ENCODE measurements at regions not wholly inside any gene's neighbourhood (a gene's known extent, or its start where the extent isn't known, plus 50 kb on each side); places are given as distances from the start of the nearest gene placed in this dataset.
A peak's percentile ranks its signal among the peaks of the same experiment; 100 is the strongest.

DNA sequence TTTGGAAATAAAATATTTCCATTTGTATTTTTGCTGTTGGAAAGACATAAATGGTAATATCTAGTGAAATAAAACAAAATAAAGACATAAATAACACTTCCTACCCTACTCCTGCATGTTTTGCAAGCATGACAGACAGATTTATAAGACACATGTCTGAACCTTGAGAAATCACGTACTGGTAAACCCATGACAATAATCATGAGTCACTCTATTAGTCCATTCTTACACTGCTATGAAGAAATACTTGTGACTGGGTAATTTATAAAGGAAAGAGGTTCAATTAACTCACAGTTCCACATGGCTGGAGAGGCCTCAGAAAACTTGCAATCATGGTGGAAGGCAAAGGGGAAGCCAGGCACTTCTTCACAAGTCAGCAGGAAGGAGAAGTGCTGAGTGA is 942.2 kb downstream of the REEP3 start:
- Histone ChIP-seq H3K56ac (ENCODE audit: low read length) (no peak overlapping the region), H4K8ac (ENCODE audit: low read depth, low read length) (no peak overlapping the region), H3K27me3 (ENCODE audit: insufficient read depth, low read length, poor library complexity) (no peaks in the 10 kb centered on the region), H3K4me3 (ENCODE audit: low read length) (no peak overlapping the region), H3K4me1 (ENCODE audit: control insufficient read depth, low read depth, low read length) (no peaks in the 10 kb centered on the region), H3K23ac (ENCODE audit: low read length) (no peak overlapping the region), H4K5ac (ENCODE audit: low read length) (no peak overlapping the region), H3K9ac (ENCODE audit: low read length) (no peak overlapping the region), H3K4ac (ENCODE audit: low read depth, low read length) (no peak overlapping the region), H2BK120ac (ENCODE audit: low read depth, low read length) (no peak overlapping the region), H3K79me2 (ENCODE audit: control insufficient read depth, insufficient read depth, low read length) (no peaks in the 10 kb centered on the region), H3K27ac (ENCODE audit: low read depth, low read length) (no peak overlapping the region), H3K4me2 (ENCODE audit: low read length) (no peak overlapping the region), H3K79me1 (ENCODE audit: low read length) (no peaks in the 10 kb centered on the region), H2BK5ac (ENCODE audit: low read length) (no peak overlapping the region), H2AK5ac (ENCODE audit: low read length) (no peak overlapping the region), H2BK15ac (replicated peaks; ENCODE audit: low read depth) (no peak overlapping the region), H3K18ac (ENCODE audit: low read length) (no peak overlapping the region), H3K36me3 (ENCODE audit: control insufficient read depth, insufficient read depth, low read length) (no peaks in the 10 kb centered on the region)
- no CpG with 5 or more reads among the region's 1 CpG for WGBS (ENCODE audit: extremely low coverage, insufficient coverage, low lambda C conversion rate)
- DNase-seq, result no peak

DNA sequence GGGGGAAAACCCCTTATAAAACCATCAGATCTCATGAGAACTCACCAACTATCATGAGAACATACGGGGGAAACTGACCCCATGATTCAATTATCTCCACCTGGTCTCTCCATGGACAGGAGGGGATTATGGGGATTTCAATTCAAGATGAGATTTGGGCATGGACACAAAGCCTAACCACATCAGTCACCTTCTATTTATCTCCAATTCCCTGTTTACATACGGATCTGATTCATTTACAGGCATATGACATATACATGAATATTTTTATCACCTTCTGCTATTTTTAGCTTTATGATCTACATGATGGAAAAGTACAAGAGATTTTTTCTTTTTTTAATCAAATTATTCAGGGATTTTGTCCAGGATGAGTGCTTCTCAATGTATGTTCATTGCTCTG is 944.5 kb downstream of the REEP3 start:
- Histone ChIP-seq H2BK15ac (replicated peaks; ENCODE audit: low read depth) (no peak overlapping the region), H3K4me1 (ENCODE audit: control insufficient read depth, low read depth, low read length) (no peaks in the 10 kb centered on the region), H3K9ac (ENCODE audit: low read length) (no peak overlapping the region), H3K18ac (ENCODE audit: low read length) (no peak overlapping the region), H3K23ac (ENCODE audit: low read length) (no peak overlapping the region), H3K27ac (ENCODE audit: low read depth, low read length) (no peak overlapping the region), H3K4ac (ENCODE audit: low read depth, low read length) (no peak overlapping the region), H4K8ac (ENCODE audit: low read depth, low read length) (no peak overlapping the region), H3K4me3 (ENCODE audit: low read length) (no peak overlapping the region), H3K79me2 (ENCODE audit: control insufficient read depth, insufficient read depth, low read length) (no peaks in the 10 kb centered on the region), H3K56ac (ENCODE audit: low read length) (no peak overlapping the region), H2BK120ac (ENCODE audit: low read depth, low read length) (no peak overlapping the region), H3K36me3 (ENCODE audit: control insufficient read depth, insufficient read depth, low read length) (no peaks in the 10 kb centered on the region), H2BK5ac (ENCODE audit: low read length) (no peak overlapping the region), H4K5ac (ENCODE audit: low read length) (no peak overlapping the region), H3K4me2 (ENCODE audit: low read length) (no peak overlapping the region), H2AK5ac (ENCODE audit: low read length) (no peak overlapping the region), H3K27me3 (ENCODE audit: insufficient read depth, low read length, poor library complexity) (no peaks in the 10 kb centered on the region), H3K79me1 (ENCODE audit: low read length) (no peaks in the 10 kb centered on the region)
- no CpG with 5 or more reads among the region's 2 CpGs for WGBS (ENCODE audit: extremely low coverage, insufficient coverage, low lambda C conversion rate)
- DNase-seq, result no peak

DNA sequence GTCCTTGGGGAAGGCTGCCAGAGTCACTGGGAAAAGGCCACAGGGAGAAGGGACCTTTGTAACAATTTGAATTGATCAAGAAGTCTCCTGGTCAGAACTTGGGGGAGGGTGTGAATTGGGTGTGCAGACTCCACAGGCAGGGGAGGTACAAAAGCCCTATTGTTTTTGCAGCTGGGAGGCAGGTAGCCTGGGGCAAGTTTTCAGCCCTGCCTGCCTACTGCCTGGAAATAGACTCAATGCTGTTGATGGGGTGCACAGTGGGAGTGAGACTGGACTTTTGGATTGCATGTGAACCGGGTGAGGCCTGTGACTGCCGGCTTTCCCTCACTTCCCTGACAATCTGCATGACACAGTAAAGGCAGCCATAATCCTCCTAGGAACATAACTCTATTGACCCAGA is 947.0 kb downstream of the REEP3 start:
- no peak overlapping the region for H3K56ac ChIP-seq (ENCODE audit: low read length)
- DNase-seq, result no peak
- H2BK15ac ChIP-seq (replicated peaks; ENCODE audit: low read depth), result no peak overlapping the region
- no peak overlapping the region for H2AK5ac ChIP-seq (ENCODE audit: low read length)
- H3K18ac ChIP-seq (ENCODE audit: low read length), result peak overlapping the region; percentile 36
- H3K9ac ChIP-seq (ENCODE audit: low read length), result no peak overlapping the region
- H3K79me1 ChIP-seq (ENCODE audit: low read length), result no peaks in the 10 kb centered on the region
- no peak overlapping the region for H3K4me2 ChIP-seq (ENCODE audit: low read length)
- no peak overlapping the region for H3K4me3 ChIP-seq (ENCODE audit: low read length)
- no peaks in the 10 kb centered on the region for H3K36me3 ChIP-seq (ENCODE audit: control insufficient read depth, insufficient read depth, low read length)
- H3K79me2 ChIP-seq (ENCODE audit: control insufficient read depth, insufficient read depth, low read length), result no peaks in the 10 kb centered on the region
- no peaks in the 10 kb centered on the region for H3K4me1 ChIP-seq (ENCODE audit: control insufficient read depth, low read depth, low read length)
- H3K23ac ChIP-seq (ENCODE audit: low read length), result no peak overlapping the region
- no peak overlapping the region for H2BK5ac ChIP-seq (ENCODE audit: low read length)
- no CpG with 5 or more reads among the region's 2 CpGs for WGBS (ENCODE audit: extremely low coverage, insufficient coverage, low lambda C conversion rate)
- no peak overlapping the region for H3K4ac ChIP-seq (ENCODE audit: low read depth, low read length)
- H4K5ac ChIP-seq (ENCODE audit: low read length), result no peak overlapping the region
- no peak overlapping the region for H2BK120ac ChIP-seq (ENCODE audit: low read depth, low read length)
- H4K8ac ChIP-seq (ENCODE audit: low read depth, low read length), result no peak overlapping the region
- no peaks in the 10 kb centered on the region for H3K27me3 ChIP-seq (ENCODE audit: insufficient read depth, low read length, poor library complexity)
- no peak overlapping the region for H3K27ac ChIP-seq (ENCODE audit: low read depth, low read length)

DNA sequence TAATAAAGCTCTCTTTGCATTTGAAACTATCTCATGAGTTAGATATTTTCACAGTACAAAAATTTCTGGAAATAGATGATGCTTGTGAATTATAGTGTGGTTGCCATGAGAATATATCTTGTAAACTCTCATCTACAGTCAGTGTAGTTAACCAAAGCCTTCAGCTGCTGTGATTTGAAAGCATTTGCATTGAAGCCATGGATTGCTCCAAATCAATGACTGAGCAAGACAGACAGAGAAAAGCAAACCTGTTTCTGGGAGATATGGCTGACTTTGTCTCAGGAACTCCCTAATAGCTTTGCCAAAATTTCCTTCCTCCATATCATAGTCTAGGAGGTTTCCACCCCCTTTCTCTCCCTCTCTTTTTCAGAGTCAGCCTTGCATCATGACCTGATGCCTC is 955.3 kb downstream of the REEP3 start:
- Histone ChIP-seq H3K23ac (ENCODE audit: low read length) (no peak overlapping the region), H3K4me2 (ENCODE audit: low read length) (no peak overlapping the region), H3K18ac (ENCODE audit: low read length) (no peak overlapping the region), H3K79me2 (ENCODE audit: control insufficient read depth, insufficient read depth, low read length) (no peaks in the 10 kb centered on the region), H3K27ac (ENCODE audit: low read depth, low read length) (no peak overlapping the region), H2BK5ac (ENCODE audit: low read length) (no peak overlapping the region), H3K36me3 (ENCODE audit: control insufficient read depth, insufficient read depth, low read length) (no peaks in the 10 kb centered on the region), H2BK15ac (replicated peaks; ENCODE audit: low read depth) (no peak overlapping the region), H3K56ac (ENCODE audit: low read length) (no peak overlapping the region), H4K5ac (ENCODE audit: low read length) (no peak overlapping the region), H3K4me3 (ENCODE audit: low read length) (no peak overlapping the region), H3K4ac (ENCODE audit: low read depth, low read length) (no peak overlapping the region), H2AK5ac (ENCODE audit: low read length) (no peak overlapping the region), H3K4me1 (ENCODE audit: control insufficient read depth, low read depth, low read length) (no peaks in the 10 kb centered on the region), H3K27me3 (ENCODE audit: insufficient read depth, low read length, poor library complexity) (no peaks in the 10 kb centered on the region), H3K9ac (ENCODE audit: low read length) (no peak overlapping the region), H3K79me1 (ENCODE audit: low read length) (no peaks in the 10 kb centered on the region), H2BK120ac (ENCODE audit: low read depth, low read length) (no peak overlapping the region), H4K8ac (ENCODE audit: low read depth, low read length) (no peak overlapping the region)
- no peak for DNase-seq

DNA sequence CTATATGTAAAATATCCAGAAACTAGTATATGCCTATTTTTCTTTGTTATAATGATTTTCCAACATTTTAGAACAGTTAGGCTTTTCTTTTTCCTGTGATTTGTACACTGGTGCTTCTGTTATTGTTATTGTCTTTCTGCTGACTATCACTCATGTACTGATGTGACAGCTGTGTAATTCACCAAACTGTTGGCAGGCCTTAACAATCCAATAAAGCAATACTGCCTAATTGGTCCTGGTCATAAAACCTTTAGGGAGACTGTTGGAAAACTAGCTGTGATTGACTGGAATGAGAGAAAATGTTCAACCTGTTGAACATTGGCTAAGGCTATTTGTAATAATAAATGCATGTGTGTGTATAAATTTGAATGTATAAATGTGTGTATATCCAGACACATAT is 956.6 kb downstream of the REEP3 start:
- Histone ChIP-seq H3K79me2 (ENCODE audit: control insufficient read depth, insufficient read depth, low read length) (no peaks in the 10 kb centered on the region), H3K4me1 (ENCODE audit: control insufficient read depth, low read depth, low read length) (no peaks in the 10 kb centered on the region), H3K18ac (ENCODE audit: low read length) (no peak overlapping the region), H4K5ac (ENCODE audit: low read length) (no peak overlapping the region), H4K8ac (ENCODE audit: low read depth, low read length) (no peak overlapping the region), H3K27me3 (ENCODE audit: insufficient read depth, low read length, poor library complexity) (no peaks in the 10 kb centered on the region), H3K79me1 (ENCODE audit: low read length) (no peaks in the 10 kb centered on the region), H3K27ac (ENCODE audit: low read depth, low read length) (no peak overlapping the region), H3K36me3 (ENCODE audit: control insufficient read depth, insufficient read depth, low read length) (no peaks in the 10 kb centered on the region), H2BK120ac (ENCODE audit: low read depth, low read length) (no peak overlapping the region), H3K56ac (ENCODE audit: low read length) (no peak overlapping the region), H3K9ac (ENCODE audit: low read length) (no peak overlapping the region), H2AK5ac (ENCODE audit: low read length) (no peak overlapping the region), H2BK5ac (ENCODE audit: low read length) (no peak overlapping the region), H3K4me2 (ENCODE audit: low read length) (no peak overlapping the region), H3K23ac (ENCODE audit: low read length) (no peak overlapping the region), H2BK15ac (replicated peaks; ENCODE audit: low read depth) (no peak overlapping the region), H3K4ac (ENCODE audit: low read depth, low read length) (no peak overlapping the region), H3K4me3 (ENCODE audit: low read length) (no peak overlapping the region)
- DNase-seq, result no peak

- H2AK5ac ChIP-seq (ENCODE audit: low read length), result no peak overlapping the region
Measured at GRCh38 chr10:64484811-64485330, 963.7 kb downstream of the REEP3 start.

More at GRCh38 chr10:64484811-64485330, 963.7 kb downstream of the REEP3 start:
- no peak overlapping the region for H3K27ac ChIP-seq (ENCODE audit: low read depth, low read length)
- no peaks in the 10 kb centered on the region for H3K79me1 ChIP-seq (ENCODE audit: low read length)
- no peaks in the 10 kb centered on the region for H3K36me3 ChIP-seq (ENCODE audit: control insufficient read depth, insufficient read depth, low read length)
- H3K4me3 ChIP-seq (ENCODE audit: low read length), result no peak overlapping the region
- no peaks in the 10 kb centered on the region for H3K79me2 ChIP-seq (ENCODE audit: control insufficient read depth, insufficient read depth, low read length)
- no peak overlapping the region for H3K23ac ChIP-seq (ENCODE audit: low read length)
- DNase-seq, result no peak
- H3K4me2 ChIP-seq (ENCODE audit: low read length), result no peak overlapping the region
- H2BK5ac ChIP-seq (ENCODE audit: low read length), result no peak overlapping the region
- H2BK15ac ChIP-seq (replicated peaks; ENCODE audit: low read depth), result no peak overlapping the region
- no peak overlapping the region for H2BK120ac ChIP-seq (ENCODE audit: low read depth, low read length)
- H4K5ac ChIP-seq (ENCODE audit: low read length), result no peak overlapping the region
- peaks cover 2% of the 10 kb centered on the region for H3K4me1 ChIP-seq (ENCODE audit: control insufficient read depth, low read depth, low read length)
- no peak overlapping the region for H3K4ac ChIP-seq (ENCODE audit: low read depth, low read length)
- no peak overlapping the region for H3K18ac ChIP-seq (ENCODE audit: low read length)
- no peak overlapping the region for H3K9ac ChIP-seq (ENCODE audit: low read length)
- H3K27me3 ChIP-seq (ENCODE audit: insufficient read depth, low read length, poor library complexity), result no peaks in the 10 kb centered on the region
- no peak overlapping the region for H4K8ac ChIP-seq (ENCODE audit: low read depth, low read length)
- no peak overlapping the region for H3K56ac ChIP-seq (ENCODE audit: low read length)

All from mesendoderm (in vitro differentiated cells).